Mammary epithelial cell (primary cell): ENCODE measurements at regions not wholly inside any gene's neighbourhood (a gene's known extent, or its start where the extent isn't known, plus 50 kb on each side); places are given as distances from the start of the nearest gene placed in this dataset.

Experiments used
- CTCF ChIP-seq, 2 donors: IDR thresholded peaks in 1 of 2; conservative IDR thresholded peaks in 1 of 2; 2 replicates each; pipeline ENCODE4 v1.5.1; 2011 to 2012; ENCODE audit warnings: inconsistent platforms in 2 of 2, low read length in 2 of 2, mild to moderate bottlenecking in 2 of 2, control low read depth in 1 of 2, low read depth in 1 of 2; ENCODE audit not compliant: insufficient read depth in 1 of 2; ENCODE audit errors: extremely low read depth in 1 of 2
- EZH2 ChIP-seq: IDR thresholded peaks from 2 replicates; pipeline ENCODE4 v1.6.1; 2012; ENCODE audit warnings: low read length, inconsistent platforms, borderline replicate concordance

- no peak for TF ChIP-seq CTCF (conservative IDR thresholded peaks at IDR 0.05 in 1 of 2, IDR thresholded peaks at IDR 0.05 in 1 of 2; ENCODE audit: extremely low read depth in 1 of 2, insufficient read depth in 1 of 2, low read depth in 1 of 2, low read length in 2 of 2)
- TF ChIP-seq EZH2 = no peak
Measured at GRCh38 chr2:200230716-200231115, 75.8 kb upstream of the SPATS2L start.
